NAMALWA (cell line): ENCODE measurements at regions not wholly inside any gene's neighbourhood (a gene's known extent, or its start where the extent isn't known, plus 50 kb on each side); places are given as distances from the start of the nearest gene placed in this dataset.
"Not testable (repeated sequence)": the region's sequence is repeated elsewhere in the genome, so short reads cannot be mapped to it uniquely, and the experiment has no call there.

Source experiments
- DNase-seq: peaks from one replicate; pipeline ENCODE4 v3.0.0-alpha.2; 2015; ENCODE audit warnings: low spot score

GRCh38 chr7:10593080-10593479 is 380.6 kb upstream of the PHF14 start:
- no peak for DNase-seq

- no peak for DNase-seq
Measured at GRCh38 chr7:10596827-10597226, 376.8 kb upstream of the PHF14 start.

- DNase-seq = no peak
Measured at GRCh38 chr7:10604128-10604527, 369.5 kb upstream of the PHF14 start.

- DNase-seq = no peak
Measured at GRCh38 chr7:10612950-10613349, 360.7 kb upstream of the PHF14 start.

GRCh38 chr7:10618953-10619352 is 354.7 kb upstream of the PHF14 start:
- DNase-seq = no peak

GRCh38 chr7:10632712-10633111 is 341.0 kb upstream of the PHF14 start:
- no peak for DNase-seq

- DNase-seq = no peak
Measured at GRCh38 chr7:10634239-10634638, 339.4 kb upstream of the PHF14 start.

- DNase-seq = no peak
Measured at GRCh38 chr7:10637991-10638390, 335.7 kb upstream of the PHF14 start.

GRCh38 chr7:10643545-10643944 is 330.1 kb upstream of the PHF14 start:
- DNase-seq = no peak

GRCh38 chr7:10644849-10645248 is 328.8 kb upstream of the PHF14 start:
- no peak for DNase-seq

- no peak for DNase-seq
Measured at GRCh38 chr7:10646194-10646593, 327.5 kb upstream of the PHF14 start.

- no peak for DNase-seq
Measured at GRCh38 chr7:10648289-10648688, 325.4 kb upstream of the PHF14 start.

GRCh38 chr7:10649120-10649519 is 324.6 kb upstream of the PHF14 start:
- DNase-seq = not testable (repeated sequence)

GRCh38 chr7:10655031-10655430 is 318.6 kb upstream of the PHF14 start:
- DNase-seq = no peak

- no peak for DNase-seq
Measured at GRCh38 chr7:10657201-10657600, 316.5 kb upstream of the PHF14 start.

- DNase-seq = no peak
Measured at GRCh38 chr7:10657837-10658236, 315.8 kb upstream of the PHF14 start.

- no peak for DNase-seq
Measured at GRCh38 chr7:10662491-10662890, 311.2 kb upstream of the PHF14 start.

- no peak for DNase-seq
Measured at GRCh38 chr7:10662982-10663884, 310.4 kb upstream of the PHF14 start.

GRCh38 chr7:10672186-10672585 is 301.5 kb upstream of the PHF14 start:
- no peak for DNase-seq

- DNase-seq = no peak
Measured at GRCh38 chr7:10677211-10677610, 296.5 kb upstream of the PHF14 start.

GRCh38 chr7:10677668-10678232 is 295.9 kb upstream of the PHF14 start:
- DNase-seq = no peak

- no peak for DNase-seq
Measured at GRCh38 chr7:10684606-10685005, 289.1 kb upstream of the PHF14 start.

- peak; percentile 12 for DNase-seq
Measured at GRCh38 chr7:10685040-10685439, 288.6 kb upstream of the PHF14 start.

GRCh38 chr7:10688544-10688943 is 285.1 kb upstream of the PHF14 start:
- DNase-seq = no peak
